Naive thymus-derived CD4-positive, alpha-beta T cell (primary cell): ENCODE measurements at regions not wholly inside any gene's neighbourhood (a gene's known extent, or its start where the extent isn't known, plus 50 kb on each side); places are given as distances from the start of the nearest gene placed in this dataset.

ENCODE experiments used
- ATAC-seq: fragments of 150-1000 bp; cut with Tn5 transposase; 2 replicates; pipeline ENCODE4 v1.10.0; 2021; ENCODE audit warnings: mild to moderate bottlenecking, moderate library complexity
- CTCF ChIA-PET: fragments of 350-600 bp; sonication (Branson Sonifier 250); formaldehyde crosslinking; loops from one replicate; lab custom pipeline; 2021; ENCODE audit warnings: antibody characterized with exemption; lab: Charles Lee
- POLR2A ChIA-PET: fragments of 350-600 bp; sonication (Branson Sonifier 250); formaldehyde crosslinking; loops from one replicate; lab custom pipeline; 2021; ENCODE audit warnings: antibody characterized with exemption, inconsistent platforms; lab: Charles Lee
- DNase-seq, 9 donors: peaks; one replicate each; pipeline versions ENCODE4 v3.0.0 to v3.0.0-alpha.2; 2020 to 2022; ENCODE audit warnings: mixed read lengths in 1 of 9
- H3K27ac ChIP-seq: one replicate; pipeline ENCODE4 v1.7.0; 2013; ENCODE audit warnings: mild to moderate bottlenecking, low read depth, low read length, moderate library complexity
- H3K27me3 ChIP-seq, 2 donors: one replicate each; pipeline ENCODE4 v1.7.0; 2013; ENCODE audit warnings: low read length in 2 of 2, mild to moderate bottlenecking in 2 of 2, moderate library complexity in 2 of 2; ENCODE audit not compliant: control insufficient read depth in 2 of 2, insufficient read depth in 2 of 2
- H3K36me3 ChIP-seq, 3 experiments: 1 replicate in 2 of 3; 2 replicates in 1 of 3; pipeline ENCODE4 v1.7.0; 2013; ENCODE audit warnings: low read length in 3 of 3, mild to moderate bottlenecking in 3 of 3, moderate library complexity in 1 of 3; ENCODE audit not compliant: insufficient read depth in 3 of 3, control insufficient read depth in 2 of 3
- H3K4me1 ChIP-seq, 2 donors: one replicate each; pipeline ENCODE4 v1.7.0; 2013; ENCODE audit warnings: low read length in 2 of 2, mild to moderate bottlenecking in 2 of 2, moderate library complexity in 1 of 2; ENCODE audit not compliant: control insufficient read depth in 2 of 2, insufficient read depth in 2 of 2
- H3K4me3 ChIP-seq: 2 replicates; pipeline ENCODE4 v1.7.0; 2013; ENCODE audit warnings: mild to moderate bottlenecking, low read length
- H3K9me3 ChIP-seq, 3 experiments: 1 replicate in 2 of 3; 2 replicates in 1 of 3; pipeline ENCODE4 v1.7.0; 2013; ENCODE audit warnings: low read length in 3 of 3; ENCODE audit not compliant: control insufficient read depth in 2 of 3
- H3K27ac Mint-ChIP-seq, 9 donors: one replicate each; pipeline ENCODE4 v1.8.0; 2020 to 2022; ENCODE audit warnings: mixed read lengths in 9 of 9, mild to moderate bottlenecking in 8 of 9, moderate library complexity in 5 of 9, inconsistent platforms in 2 of 9
- H3K27me3 Mint-ChIP-seq, 5 donors: one replicate each; pipeline ENCODE4 v1.8.0; 2021 to 2022; ENCODE audit warnings: mixed read lengths in 5 of 5, mild to moderate bottlenecking in 1 of 5
- H3K36me3 Mint-ChIP-seq, 5 donors: one replicate each; pipeline ENCODE4 v1.8.0; 2020 to 2022; ENCODE audit warnings: mixed read lengths in 5 of 5, mild to moderate bottlenecking in 3 of 5, inconsistent platforms in 1 of 5
- H3K4me1 Mint-ChIP-seq, 7 donors: one replicate each; pipeline ENCODE4 v1.8.0; 2020 to 2022; ENCODE audit warnings: mixed read lengths in 7 of 7, mild to moderate bottlenecking in 3 of 7, inconsistent platforms in 1 of 7
- H3K4me3 Mint-ChIP-seq, 10 donors: one replicate each; pipeline ENCODE4 v1.8.0; 2020 to 2022; ENCODE audit warnings: mild to moderate bottlenecking in 10 of 10, mixed read lengths in 10 of 10, moderate library complexity in 6 of 10, inconsistent platforms in 2 of 10
- H3K9me3 Mint-ChIP-seq, 11 donors: one replicate each; pipeline ENCODE4 v1.8.0; 2020 to 2022; ENCODE audit warnings: mixed read lengths in 11 of 11, mild to moderate bottlenecking in 4 of 11, inconsistent platforms in 1 of 11, moderate library complexity in 1 of 11
- intact Hi-C, 2 donors: fragments of 100-400 bp; cut with micrococcal nuclease; formaldehyde crosslinking; loops; one replicate each; pipeline ENCODE4 v1.15.1; 2023

DNA sequence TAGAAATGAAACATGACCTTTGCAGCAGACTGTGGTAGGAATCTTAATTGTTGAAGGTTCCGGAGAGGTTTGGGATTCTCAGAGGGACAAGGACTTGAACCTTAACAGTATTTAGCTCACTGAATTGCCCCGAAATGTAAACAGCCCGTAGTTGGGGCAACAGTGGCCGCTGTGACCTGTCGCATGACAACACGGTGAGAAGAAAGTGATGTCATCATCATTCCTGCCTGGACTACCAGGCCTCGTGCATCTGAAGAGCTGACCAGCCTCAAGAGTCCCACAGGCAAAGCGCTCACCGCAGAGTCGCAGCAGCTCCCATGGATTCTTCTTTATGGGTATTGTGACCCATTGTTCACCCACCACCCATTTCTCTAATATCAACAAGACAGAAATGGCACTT is 250.6 kb downstream of the KLF6 start:
- H3K9me3 Mint-ChIP-seq, result peaks cover 0 to 2% (median 0%) of the 10 kb centered on the region in 11 donors
- DNase-seq (no peak), ATAC-seq (no peak)
- no peak overlapping the region for H3K4me3 Mint-ChIP-seq
- H3K27me3 ChIP-seq, result no peaks in the 10 kb centered on the region
- no peak overlapping the region for H3K4me3 ChIP-seq
- H3K9me3 ChIP-seq, result no peaks in the 10 kb centered on the region
- intact Hi-C loops, result no loop called here
- H3K4me1 ChIP-seq, result no peaks in the 10 kb centered on the region
- peaks cover 0 to 3% (median 0%) of the 10 kb centered on the region in 7 donors for H3K4me1 Mint-ChIP-seq
- no peaks in the 10 kb centered on the region for H3K36me3 Mint-ChIP-seq
- no peaks in the 10 kb centered on the region for H3K36me3 ChIP-seq
- peaks cover 0 to 8% (median 0%) of the 10 kb centered on the region in 5 donors for H3K27me3 Mint-ChIP-seq
- H3K27ac Mint-ChIP-seq, result no peak overlapping the region
- ChIA-PET CTCF (no interaction called here), POLR2A (interaction anchor here (0.6 kb wide), 1 partner anchor 425 kb away, joined by 8 read pairs; no protein-coding TSS in a partner anchor)
- no peak overlapping the region for H3K27ac ChIP-seq

DNA sequence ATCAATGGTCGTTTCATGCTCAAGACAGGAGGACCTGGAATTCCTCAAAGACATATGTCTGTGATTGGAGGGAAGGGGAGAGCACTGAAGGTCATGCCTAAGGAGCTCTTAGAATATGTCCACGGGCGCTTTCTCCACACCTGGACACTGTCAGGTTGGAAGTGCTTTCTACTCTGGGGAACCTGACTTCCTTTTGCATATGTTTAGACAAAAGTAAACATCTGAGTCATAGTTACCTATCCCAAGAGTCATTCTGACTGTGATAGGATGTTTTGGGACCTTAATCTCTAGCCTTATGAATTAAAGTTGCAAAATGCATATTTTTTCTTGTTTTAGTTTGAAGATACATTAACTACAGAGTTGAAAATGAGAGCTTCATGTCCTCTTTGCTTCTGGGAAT is 251.7 kb downstream of the KLF6 start:
- Mint-ChIP-seq H3K27me3 (peaks cover 0 to 8% (median 0%) of the 10 kb centered on the region in 5 donors), H3K4me3 (no peak overlapping the region), H3K4me1 (peaks cover 0 to 3% (median 0%) of the 10 kb centered on the region in 7 donors), H3K9me3 (peaks cover 0 to 2% (median 0%) of the 10 kb centered on the region in 11 donors), H3K27ac (no peak overlapping the region), H3K36me3 (no peaks in the 10 kb centered on the region)
- intact Hi-C loops, result no loop called here
- no peak for DNase-seq
- H3K36me3 ChIP-seq, result no peaks in the 10 kb centered on the region
- POLR2A ChIA-PET, result no interaction called here
- CTCF ChIA-PET, result interaction anchor here (0.6 kb wide), 1 partner anchor 137 kb away, joined by 3 read pairs; no protein-coding TSS in a partner anchor
- no peaks in the 10 kb centered on the region for H3K4me1 ChIP-seq
- H3K27me3 ChIP-seq, result no peaks in the 10 kb centered on the region
- no peak overlapping the region for H3K27ac ChIP-seq
- no peak for ATAC-seq
- no peak overlapping the region for H3K4me3 ChIP-seq
- H3K9me3 ChIP-seq, result no peaks in the 10 kb centered on the region

DNA sequence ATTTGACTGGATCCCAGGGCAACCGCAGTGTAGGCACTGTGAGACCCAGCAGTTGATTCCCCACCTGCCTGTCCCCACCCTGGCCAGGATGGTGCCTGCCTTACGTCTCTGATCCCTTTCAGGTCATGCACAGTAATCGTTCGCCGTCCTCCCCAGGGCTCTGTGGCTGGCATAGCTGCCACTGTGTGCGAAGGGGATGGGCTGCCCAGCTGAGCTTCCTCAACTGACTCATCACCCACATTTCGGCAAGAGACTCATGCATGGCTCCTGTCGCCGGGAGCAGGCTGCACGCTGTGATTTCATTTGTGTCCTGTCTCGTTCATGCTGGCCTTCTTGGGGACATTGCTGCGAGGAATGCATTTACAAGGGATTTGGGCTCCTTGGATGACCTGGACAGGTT is 252.4 kb downstream of the KLF6 start:
- Mint-ChIP-seq H3K27ac (no peak overlapping the region), H3K9me3 (peaks cover 0 to 2% (median 0%) of the 10 kb centered on the region in 11 donors), H3K4me1 (peaks cover 0 to 3% (median 0%) of the 10 kb centered on the region in 7 donors), H3K36me3 (no peaks in the 10 kb centered on the region), H3K4me3 (no peak overlapping the region), H3K27me3 (peaks cover 0 to 12% (median 2%) of the 10 kb centered on the region in 5 donors)
- CTCF ChIA-PET, result no interaction called here
- DNase-seq (no peak), ATAC-seq (no peak)
- H3K9me3 ChIP-seq, result no peaks in the 10 kb centered on the region
- H3K27me3 ChIP-seq, result no peaks in the 10 kb centered on the region
- no peaks in the 10 kb centered on the region for H3K4me1 ChIP-seq
- intact Hi-C loops, result no loop called here
- POLR2A ChIA-PET, result no interaction called here
- no peak overlapping the region for H3K27ac ChIP-seq
- H3K4me3 ChIP-seq, result no peak overlapping the region
- no peaks in the 10 kb centered on the region for H3K36me3 ChIP-seq

DNA sequence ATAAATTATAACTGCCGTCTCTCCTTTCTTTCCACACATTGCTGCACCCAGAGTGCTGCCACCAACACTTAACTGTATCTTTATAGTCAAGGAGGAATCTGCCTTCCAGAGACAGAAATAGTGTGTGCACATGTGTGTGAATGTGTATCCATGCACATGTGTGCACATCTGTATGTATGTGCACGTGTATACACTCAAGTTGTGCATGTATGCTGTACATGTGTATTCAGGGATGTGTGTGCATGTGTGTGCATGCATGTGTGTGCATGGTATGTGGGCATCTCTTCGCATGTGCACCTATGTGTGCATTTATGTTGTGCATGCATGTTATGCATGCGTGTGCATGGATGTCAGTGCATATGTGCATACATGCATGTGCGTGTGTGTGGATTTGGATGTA is 253.3 kb downstream of the KLF6 start:
- DNase-seq (no peak), ATAC-seq (no peak)
- POLR2A ChIA-PET, result no interaction called here
- H3K27me3 Mint-ChIP-seq, result peaks cover 0 to 16% (median 2%) of the 10 kb centered on the region in 5 donors
- H3K4me1 ChIP-seq, result no peaks in the 10 kb centered on the region
- H3K27me3 ChIP-seq, result no peaks in the 10 kb centered on the region
- H3K9me3 ChIP-seq, result no peaks in the 10 kb centered on the region
- no peaks in the 10 kb centered on the region for H3K36me3 ChIP-seq
- H3K4me3 ChIP-seq, result no peak overlapping the region
- peaks cover 0 to 2% (median 0%) of the 10 kb centered on the region in 11 donors for H3K9me3 Mint-ChIP-seq
- no peak overlapping the region for H3K4me3 Mint-ChIP-seq
- peaks cover 0 to 3% (median 0%) of the 10 kb centered on the region in 7 donors for H3K4me1 Mint-ChIP-seq
- H3K36me3 Mint-ChIP-seq, result peaks cover 0 to 6% (median 0%) of the 10 kb centered on the region in 5 donors
- no peak overlapping the region for H3K27ac Mint-ChIP-seq
- intact Hi-C loops, result no loop called here
- H3K27ac ChIP-seq, result no peak overlapping the region
- CTCF ChIA-PET, result no interaction called here

DNA sequence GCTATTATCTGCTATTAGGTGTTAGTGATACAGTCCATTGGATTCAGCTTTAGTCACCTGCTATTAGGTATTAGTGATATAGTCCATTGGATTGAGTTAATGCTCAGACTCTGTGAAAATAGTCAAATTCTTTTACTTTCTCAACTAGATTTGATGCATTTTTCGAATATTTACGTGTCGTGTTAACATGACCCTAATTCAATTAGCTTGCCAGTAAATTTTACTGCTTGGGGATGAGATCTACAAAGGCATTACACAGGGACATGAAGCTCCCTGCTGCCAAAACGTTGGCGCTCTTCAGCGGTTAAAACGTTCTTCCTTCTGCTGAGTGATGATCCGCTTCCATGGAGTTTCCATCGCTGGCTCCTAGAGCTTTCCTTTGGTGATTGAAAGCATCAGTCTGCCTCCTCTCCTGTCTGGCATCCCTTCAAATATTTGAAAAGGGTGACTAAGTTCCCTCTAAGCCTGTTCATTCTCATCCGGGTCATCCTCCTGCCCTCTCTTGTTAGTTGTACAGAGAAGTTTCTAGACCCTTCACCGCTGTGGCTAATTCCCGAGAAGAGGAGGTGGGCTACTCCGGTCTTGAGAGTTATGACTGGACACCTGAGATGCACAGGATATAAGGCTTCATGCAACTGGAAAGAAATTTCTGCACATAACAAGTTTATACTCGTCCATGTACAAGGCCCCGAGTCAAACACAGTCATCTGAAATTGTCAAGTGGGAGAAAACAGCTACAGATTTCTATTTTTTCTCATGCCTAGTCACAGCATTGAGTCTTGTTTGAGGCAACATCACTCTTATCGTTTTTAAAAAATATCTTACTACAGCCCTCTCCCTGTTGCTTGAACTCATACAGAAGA is 254.0 kb downstream of the KLF6 start:
- POLR2A ChIA-PET, result interaction anchor here (0.6 kb wide), 1 partner anchor 1413 kb away, joined by 3 read pairs; no protein-coding TSS in a partner anchor
- no peaks in the 10 kb centered on the region for H3K4me1 ChIP-seq
- Mint-ChIP-seq H3K9me3 (peaks cover 0 to 2% (median 0%) of the 10 kb centered on the region in 11 donors), H3K27me3 (peaks cover 0 to 16% (median 2%) of the 10 kb centered on the region in 5 donors), H3K4me3 (no peak overlapping the region), H3K27ac (no peak overlapping the region), H3K36me3 (peaks cover 0 to 6% (median 0%) of the 10 kb centered on the region in 5 donors), H3K4me1 (peaks cover 0 to 3% (median 0%) of the 10 kb centered on the region in 7 donors)
- no peaks in the 10 kb centered on the region for H3K27me3 ChIP-seq
- no peak overlapping the region for H3K4me3 ChIP-seq
- no peak for DNase-seq
- ATAC-seq, result no peak
- no peaks in the 10 kb centered on the region for H3K9me3 ChIP-seq
- intact Hi-C loops, result no loop called here
- CTCF ChIA-PET, result no interaction called here
- H3K27ac ChIP-seq, result no peak overlapping the region
- H3K36me3 ChIP-seq, result no peaks in the 10 kb centered on the region

DNA sequence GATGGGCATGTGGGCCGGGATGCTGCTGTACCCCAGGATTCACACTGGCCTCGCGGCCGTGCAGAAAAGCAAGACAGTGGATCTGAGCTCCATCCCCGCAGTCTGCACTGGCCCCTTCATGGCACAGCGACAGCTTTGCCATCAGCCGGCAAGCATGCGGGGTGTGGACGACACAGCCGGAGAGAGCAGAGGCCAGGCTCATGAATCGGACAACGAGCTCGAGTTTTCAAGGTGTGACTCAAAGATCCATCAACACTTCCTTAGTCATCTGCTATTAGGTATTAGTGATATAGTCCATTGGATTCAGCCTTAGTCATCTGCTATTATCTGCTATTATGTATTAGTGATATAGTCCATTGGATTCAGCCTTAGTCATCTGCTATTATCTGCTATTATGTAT is 254.7 kb downstream of the KLF6 start:
- H3K4me3 ChIP-seq, result no peak overlapping the region
- no peak overlapping the region for H3K4me3 Mint-ChIP-seq
- H3K27ac ChIP-seq, result no peak overlapping the region
- no peaks in the 10 kb centered on the region for H3K36me3 ChIP-seq
- no peak overlapping the region for H3K27ac Mint-ChIP-seq
- no peaks in the 10 kb centered on the region for H3K9me3 ChIP-seq
- DNase-seq, result no peak
- POLR2A ChIA-PET, result interaction anchor here (0.6 kb wide), 1 partner anchor 1413 kb away, joined by 3 read pairs; no protein-coding TSS in a partner anchor
- H3K27me3 Mint-ChIP-seq, result peaks cover 0 to 16% (median 2%) of the 10 kb centered on the region in 5 donors
- H3K4me1 ChIP-seq, result no peaks in the 10 kb centered on the region
- no peaks in the 10 kb centered on the region for H3K27me3 ChIP-seq
- no peak for ATAC-seq
- peaks cover 0 to 6% (median 0%) of the 10 kb centered on the region in 5 donors for H3K36me3 Mint-ChIP-seq
- CTCF ChIA-PET, result no interaction called here
- intact Hi-C loops, result no loop called here
- H3K9me3 Mint-ChIP-seq, result peaks cover 0 to 2% (median 0%) of the 10 kb centered on the region in 11 donors
- H3K4me1 Mint-ChIP-seq, result peaks cover 0 to 3% (median 0%) of the 10 kb centered on the region in 7 donors
